ENCODE measurements at regions not wholly inside any gene's neighbourhood (a gene's known extent, or its start where the extent isn't known, plus 50 kb on each side); places are given as distances from the start of the nearest gene placed in this dataset.
A peak's percentile ranks its signal among the peaks of the same experiment; 100 is the strongest.

- no peak overlapping the region for H3K27ac ChIP-seq
- DNase-seq, result no peak
- H3K4me3 ChIP-seq, result no peak overlapping the region
- intact Hi-C loops (cut with DNase I; ENCODE audit: low total_unique reads), result no loop called here
- no peaks in the 10 kb centered on the region for H3K27me3 ChIP-seq
- whole genome bisulfite sequencing, 5 donors, result 38 to 61% (median 50%) methylated on average over 3 of the region's 3 CpGs
- TF ChIP-seq POLR2AphosphoS5 (IDR thresholded peaks at IDR 0.05) (no peak), POLR2A (IDR thresholded peaks at IDR 0.05) (no peak), CTCF (IDR thresholded peaks at IDR 0.05) (no peak), EP300 (IDR thresholded peaks at IDR 0.05) (no peak)
- H3K4me1 ChIP-seq, result no peaks in the 10 kb centered on the region
- H3K9me3 ChIP-seq, result peaks cover 0 to 20% (median 0%) of the 10 kb centered on the region in 4 donors
- H3K36me3 ChIP-seq, result no peaks in the 10 kb centered on the region
These were observed 285.2 kb downstream of the ZNF248 start for GRCh38 chr10:37572206-37572605.

GRCh38 chr10:37566332-37566731, 291.1 kb downstream of the ZNF248 start:
- TF ChIP-seq POLR2AphosphoS5 (IDR thresholded peaks at IDR 0.05), result no peak
- no peak for TF ChIP-seq POLR2A (IDR thresholded peaks at IDR 0.05)
- TF ChIP-seq EP300 (IDR thresholded peaks at IDR 0.05), result no peak
- no peak for TF ChIP-seq CTCF (IDR thresholded peaks at IDR 0.05)
- 64 to 86% (median 75%) methylated on average over 6 of the region's 6 CpGs for WGBS, 5 donors
- no peaks in the 10 kb centered on the region for H3K27me3 ChIP-seq
- H3K9me3 ChIP-seq, result peaks cover 0 to 10% (median 0%) of the 10 kb centered on the region in 4 donors
- intact Hi-C loops (cut with DNase I; ENCODE audit: low total_unique reads), result no loop called here
- no peak for DNase-seq
- H3K4me1 ChIP-seq, result peaks cover 0 to 8% (median 2%) of the 10 kb centered on the region in 4 donors
- no peaks in the 10 kb centered on the region for H3K36me3 ChIP-seq
- H3K27ac ChIP-seq, result no peak overlapping the region
- no peak overlapping the region for H3K4me3 ChIP-seq

GRCh38 chr10:37563715-37564108, 293.7 kb downstream of the ZNF248 start:
- Histone ChIP-seq H3K36me3 (no peaks in the 10 kb centered on the region), H3K9me3 (no peaks in the 10 kb centered on the region), H3K4me3 (no peak overlapping the region), H3K27ac (peak overlapping the region in 2 of 5 donors; percentile 29 to 70), H3K27me3 (no peaks in the 10 kb centered on the region), H3K4me1 (peaks cover 0 to 8% (median 2%) of the 10 kb centered on the region in 4 donors)
- TF ChIP-seq POLR2A (IDR thresholded peaks at IDR 0.05) (no peak), CTCF (IDR thresholded peaks at IDR 0.05) (no peak)
- 31 to 71% (median 43%) methylated on average over 3 of the region's 3 CpGs for WGBS, 5 donors
- intact Hi-C loops (cut with DNase I; ENCODE audit: low total_unique reads), result no loop called here
- DNase-seq, result no peak

GRCh38 chr10:37563107-37563714, 294.2 kb downstream of the ZNF248 start:
- DNase-seq, result no peak
- Histone ChIP-seq H3K4me1 (peaks cover 0 to 8% (median 2%) of the 10 kb centered on the region in 4 donors), H3K9me3 (no peaks in the 10 kb centered on the region), H3K27ac (peak overlapping the region in 4 of 5 donors; percentile 29 to 70 (median 53)), H3K4me3 (no peak overlapping the region), H3K27me3 (no peaks in the 10 kb centered on the region), H3K36me3 (no peaks in the 10 kb centered on the region)
- intact Hi-C loops (cut with DNase I; ENCODE audit: low total_unique reads), result no loop called here
- WGBS, 5 donors, result 52 to 81% (median 67%) methylated on average over 1 of the region's 1 CpG
- TF ChIP-seq EP300 (IDR thresholded peaks at IDR 0.05), result no peak
- no peak for TF ChIP-seq CTCF (IDR thresholded peaks at IDR 0.05)
- no peak for TF ChIP-seq POLR2A (IDR thresholded peaks at IDR 0.05)
- TF ChIP-seq POLR2AphosphoS5 (IDR thresholded peaks at IDR 0.05), result no peak
